Psoas muscle (tissue), 7 donors: ENCODE measurements at regions not wholly inside any gene's neighbourhood (a gene's known extent, or its start where the extent isn't known, plus 50 kb on each side); places are given as distances from the start of the nearest gene placed in this dataset.

Source experiments
- ATAC-seq, 4 donors: fragments of 200-7000 bp; cut with Tn5 transposase; one replicate each; pipeline ENCODE4 v1.9.1; 2020; ENCODE audit warnings: moderate library complexity in 3 of 4, mild to moderate bottlenecking in 2 of 4
- DNase-seq, 2 donors: peaks; one replicate each; pipeline ENCODE4 v3.0.0-alpha.2; 2020
- H3K27ac ChIP-seq: fragments of 200-600 bp; one replicate; pipeline ENCODE4 v1.8.0; 2022
- H3K27me3 ChIP-seq, 3 donors: fragments of 200-600 bp in 1 of 3; one replicate each; pipeline versions ENCODE4 v1.6.1 to v1.8.0; 2013 to 2022; ENCODE audit warnings: low read length in 2 of 3, mild to moderate bottlenecking in 2 of 3, moderate library complexity in 1 of 3; ENCODE audit not compliant: insufficient read depth in 3 of 3
- H3K36me3 ChIP-seq, 2 donors: fragments of 200-600 bp in 1 of 2; one replicate each; pipeline versions ENCODE4 v1.6.1 to v1.8.0; 2013 to 2022; ENCODE audit warnings: low read depth in 1 of 2, mild to moderate bottlenecking in 1 of 2, moderate library complexity in 1 of 2; ENCODE audit not compliant: insufficient read depth in 1 of 2
- H3K4me1 ChIP-seq: fragments of 200-600 bp; one replicate; pipeline ENCODE4 v1.8.0; 2022
- H3K4me3 ChIP-seq: fragments of 200-600 bp; one replicate; pipeline ENCODE4 v1.8.0; 2022; ENCODE audit warnings: mild to moderate bottlenecking
- H3K9me3 ChIP-seq: fragments of 200-600 bp; one replicate; pipeline ENCODE4 v1.8.0; 2022
- WGBS, 3 donors: extraction: QIAGEN DNeasy Blood & Tissue Kit; methylation state at CpG; one replicate each; pipeline versions ENCODE4 v1.1.6 to v1.1.7; 2013; 5-methylcytosine and 5-hydroxymethylcytosine counted together
- intact Hi-C, 2 donors: fragments of 100-400 bp; cut with DNase I; formaldehyde crosslinking; loops; one replicate each; pipeline versions ENCODE4 v1.11.0 to v1.14.2; 2022
- TF ChIP-seq, protein P1 (sequence below): fragments of 200-600 bp; IDR thresholded peaks from one replicate; pipeline ENCODE4 v1.8.0; 2022; ENCODE audit warnings: antibody characterized with exemption
- donor health status: healthy with polysubstance abuse.
- donor health status: DM: no; HTN: no; CAD: no; lungs with moderate emphysema.
- donor health status: Bipolar disorder and iron deficiency.
- donor health status: healthy.
- donor health status: DM: yes; HTN: yes; CAD: no.
- donor health status: DM: no; HTN: no; CAD: no.
- donor health status: DM: yes; HTN: yes; CAD: no.

DNA sequence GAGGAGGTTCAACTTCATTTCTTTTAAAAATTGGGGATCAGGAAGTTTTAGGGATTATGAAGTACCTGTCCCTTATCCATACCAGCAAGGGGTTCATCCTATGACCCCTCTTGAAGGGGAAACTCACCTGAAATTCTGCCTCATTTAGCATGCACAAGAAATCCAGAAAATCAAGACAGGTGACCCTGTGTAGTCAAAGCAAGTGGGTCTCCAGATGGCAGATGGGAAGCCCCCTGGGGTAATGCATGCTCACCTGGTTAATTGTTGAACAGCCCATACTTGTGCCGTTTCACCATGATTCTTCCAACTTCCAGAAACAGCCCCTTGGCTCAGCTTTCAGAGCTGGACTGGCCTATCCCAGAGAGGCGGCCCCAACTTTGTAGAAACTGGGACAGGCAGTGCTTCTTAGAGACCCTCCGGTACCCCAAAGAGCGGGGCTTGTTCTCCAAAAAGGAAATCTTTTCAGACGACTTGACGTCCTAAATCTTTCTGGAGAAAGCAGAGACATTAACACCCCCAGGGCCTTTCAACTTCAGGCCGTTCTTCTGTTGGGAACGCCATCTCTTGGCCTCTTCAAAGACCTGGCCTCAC is 66.3 kb upstream of the ESRRB start:
- 76 to 79% (median 77%) methylated on average over 8 of the region's 8 CpGs for WGBS, 3 donors
- DNase-seq = no peak
- H3K36me3 ChIP-seq = no peaks in the 10 kb centered on the region
- H3K9me3 ChIP-seq = no peaks in the 10 kb centered on the region
- ATAC-seq = no peak
- peaks cover 20% of the 10 kb centered on the region for H3K4me1 ChIP-seq
- intact Hi-C loops = no loop called here
- peak overlapping the region; percentile 68 for H3K4me3 ChIP-seq
- TF ChIP-seq, protein P1, sequence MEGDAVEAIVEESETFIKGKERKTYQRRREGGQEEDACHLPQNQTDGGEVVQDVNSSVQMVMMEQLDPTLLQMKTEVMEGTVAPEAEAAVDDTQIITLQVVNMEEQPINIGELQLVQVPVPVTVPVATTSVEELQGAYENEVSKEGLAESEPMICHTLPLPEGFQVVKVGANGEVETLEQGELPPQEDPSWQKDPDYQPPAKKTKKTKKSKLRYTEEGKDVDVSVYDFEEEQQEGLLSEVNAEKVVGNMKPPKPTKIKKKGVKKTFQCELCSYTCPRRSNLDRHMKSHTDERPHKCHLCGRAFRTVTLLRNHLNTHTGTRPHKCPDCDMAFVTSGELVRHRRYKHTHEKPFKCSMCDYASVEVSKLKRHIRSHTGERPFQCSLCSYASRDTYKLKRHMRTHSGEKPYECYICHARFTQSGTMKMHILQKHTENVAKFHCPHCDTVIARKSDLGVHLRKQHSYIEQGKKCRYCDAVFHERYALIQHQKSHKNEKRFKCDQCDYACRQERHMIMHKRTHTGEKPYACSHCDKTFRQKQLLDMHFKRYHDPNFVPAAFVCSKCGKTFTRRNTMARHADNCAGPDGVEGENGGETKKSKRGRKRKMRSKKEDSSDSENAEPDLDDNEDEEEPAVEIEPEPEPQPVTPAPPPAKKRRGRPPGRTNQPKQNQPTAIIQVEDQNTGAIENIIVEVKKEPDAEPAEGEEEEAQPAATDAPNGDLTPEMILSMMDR = no peak
- H3K27ac ChIP-seq = peak overlapping the region; percentile 83
- peaks cover 0 to 1% (median 0%) of the 10 kb centered on the region in 3 donors for H3K27me3 ChIP-seq

DNA sequence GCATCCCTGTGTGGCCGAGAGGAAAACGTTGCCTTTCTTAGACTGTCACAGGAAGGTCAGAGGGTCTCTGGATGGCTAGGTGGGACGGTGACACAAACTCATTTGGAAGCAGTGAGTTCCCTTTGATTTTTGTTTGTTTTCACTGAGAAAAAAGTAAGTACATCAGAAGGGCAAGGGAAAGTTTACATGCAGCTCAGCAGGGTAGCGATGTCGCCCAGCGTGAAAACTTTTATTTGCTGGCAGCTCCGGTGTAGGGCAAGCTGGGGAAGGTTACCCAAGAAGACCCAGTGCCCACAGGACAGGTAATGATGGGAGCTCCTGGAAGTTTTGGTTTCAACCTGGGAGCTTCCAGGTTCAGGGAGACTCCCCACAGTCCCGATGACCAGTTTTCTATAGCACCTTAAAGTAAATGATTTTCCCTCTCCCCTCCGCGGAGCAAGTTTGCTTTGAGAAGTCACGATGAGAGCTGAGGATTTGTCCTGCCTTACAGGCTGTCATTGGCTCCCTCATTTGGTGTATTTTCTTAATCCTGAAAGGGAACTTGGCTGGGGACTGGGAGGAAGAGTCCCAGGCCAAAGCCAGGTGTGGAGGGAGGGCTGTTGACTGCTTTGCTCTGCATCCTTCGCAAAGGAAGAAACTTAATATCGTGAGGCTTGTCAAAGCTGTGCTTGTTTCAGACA is 64.7 kb upstream of the ESRRB start:
- TF ChIP-seq, protein P1 = no peak
- Histone ChIP-seq H3K27ac (peak overlapping the region; percentile 83), H3K36me3 (no peaks in the 10 kb centered on the region), H3K4me3 (peak overlapping the region; percentile 68), H3K27me3 (no peaks in the 10 kb centered on the region), H3K9me3 (no peaks in the 10 kb centered on the region), H3K4me1 (peaks cover 22% of the 10 kb centered on the region)
- 16 to 24% (median 23%) methylated on average over 13 of the region's 13 CpGs for WGBS, 3 donors
- ATAC-seq (peak in 1 of 4 donors; percentile 28), DNase-seq (no peak)
- intact Hi-C loops = no loop called here

DNA sequence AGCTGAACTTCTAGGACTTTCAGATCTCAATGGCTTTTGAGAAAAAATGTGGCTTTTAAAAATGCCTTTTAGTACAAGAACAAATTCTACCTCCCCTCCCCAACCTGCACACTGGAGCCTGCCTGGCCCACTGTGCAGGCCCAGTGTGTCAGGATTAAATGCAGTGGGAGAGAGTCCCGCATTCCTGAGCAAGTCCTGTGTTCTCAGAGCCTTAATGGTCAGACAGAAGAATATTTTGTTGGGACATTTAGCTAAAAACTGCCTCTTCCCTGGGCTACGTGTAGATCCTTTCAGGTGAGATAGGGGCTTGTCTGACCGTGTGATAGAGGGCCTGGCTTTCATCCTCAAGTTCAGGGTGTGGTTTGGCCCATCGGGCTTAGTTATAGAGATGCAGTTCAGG is 63.1 kb upstream of the ESRRB start:
- Histone ChIP-seq H3K27me3 (no peaks in the 10 kb centered on the region), H3K36me3 (no peaks in the 10 kb centered on the region), H3K4me3 (no peak overlapping the region), H3K4me1 (peaks cover 22% of the 10 kb centered on the region), H3K27ac (no peak overlapping the region), H3K9me3 (no peaks in the 10 kb centered on the region)
- WGBS, 3 donors = 56 to 65% (median 62%) methylated on average over 4 of the region's 4 CpGs
- no peak for DNase-seq
- no peak for ATAC-seq
- intact Hi-C loops = no loop called here
- TF ChIP-seq, protein P1 = no peak

DNA sequence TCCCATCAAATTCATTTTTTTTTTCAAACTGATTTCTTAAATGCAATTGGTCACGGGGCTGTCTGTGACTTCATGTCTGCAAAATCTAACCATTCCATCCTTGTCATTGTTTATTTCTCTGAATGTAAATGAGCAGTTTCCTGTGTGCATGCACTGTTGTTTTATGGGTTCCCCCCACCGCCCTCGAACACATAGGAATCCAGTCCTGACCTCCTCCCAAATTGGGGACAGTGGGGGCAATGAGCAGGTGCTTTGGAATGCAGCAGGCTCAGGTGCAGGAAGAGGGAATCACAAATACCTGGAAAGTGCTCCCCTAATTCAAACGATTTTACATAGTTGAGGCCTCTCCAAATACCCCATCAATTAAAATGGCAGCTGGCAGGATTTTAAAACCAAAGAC is 62.6 kb upstream of the ESRRB start:
- 55 to 59% (median 56%) methylated on average over 4 of the region's 4 CpGs for WGBS, 3 donors
- Histone ChIP-seq H3K27ac (no peak overlapping the region), H3K27me3 (no peaks in the 10 kb centered on the region), H3K4me3 (no peak overlapping the region), H3K9me3 (no peaks in the 10 kb centered on the region), H3K4me1 (peaks cover 22% of the 10 kb centered on the region), H3K36me3 (no peaks in the 10 kb centered on the region)
- intact Hi-C loops = no loop called here
- no peak for DNase-seq
- ATAC-seq = no peak
- TF ChIP-seq, protein P1 = no peak

DNA sequence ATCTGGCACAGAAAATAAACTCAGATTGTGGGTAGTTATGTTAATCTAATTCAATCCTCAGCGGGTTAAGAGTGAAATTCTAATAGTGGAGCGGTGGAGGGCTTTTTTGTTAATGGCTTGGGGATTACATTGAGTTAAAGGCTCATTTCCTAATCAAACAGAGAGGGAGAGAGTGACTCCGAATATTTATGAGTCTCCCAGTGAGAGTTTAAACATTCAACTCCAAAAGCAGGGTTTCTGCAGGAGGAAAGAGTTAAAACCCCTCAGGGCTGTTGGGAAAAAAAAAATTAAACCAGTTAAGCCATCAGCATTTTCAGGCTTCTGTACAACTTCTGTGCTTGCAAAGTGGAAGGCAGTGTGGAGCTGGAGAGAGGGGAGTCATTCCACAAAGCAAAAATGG is 62.1 kb upstream of the ESRRB start:
- ATAC-seq (no peak), DNase-seq (no peak)
- WGBS, 3 donors = 59 to 78% (median 68%) methylated on average over 3 of the region's 3 CpGs
- TF ChIP-seq, protein P1 = no peak
- Histone ChIP-seq H3K9me3 (no peaks in the 10 kb centered on the region), H3K36me3 (no peaks in the 10 kb centered on the region), H3K27me3 (no peaks in the 10 kb centered on the region), H3K4me3 (no peak overlapping the region), H3K4me1 (peaks cover 22% of the 10 kb centered on the region), H3K27ac (no peak overlapping the region)
- intact Hi-C loops = no loop called here
